CD4-positive, alpha-beta T cell (primary cell): ENCODE measurements at regions not wholly inside any gene's neighbourhood (a gene's known extent, or its start where the extent isn't known, plus 50 kb on each side); places are given as distances from the start of the nearest gene placed in this dataset.

Source experiments
- ATAC-seq: fragments of 200-7000 bp; cut with Tn5 transposase; one replicate; pipeline ENCODE4 v1.10.0; 2022; ENCODE audit warnings: mild to moderate bottlenecking; ENCODE audit not compliant: poor library complexity
- CTCF ChIA-PET: fragments of 350-600 bp; sonication (Branson Sonifier 250); formaldehyde crosslinking; loops from one replicate; lab custom pipeline; 2021; ENCODE audit warnings: antibody characterized with exemption, inconsistent platforms; lab: Charles Lee
- POLR2A ChIA-PET: fragments of 350-600 bp; sonication (Branson Sonifier 250); formaldehyde crosslinking; loops from one replicate; lab custom pipeline; 2021; ENCODE audit warnings: antibody characterized with exemption, inconsistent platforms; lab: Charles Lee
- DNase-seq, 14 experiments: peaks; one replicate each; pipeline ENCODE4 v3.0.0-alpha.2; 2013 to 2020; ENCODE audit warnings: mixed read lengths in 2 of 14
- H3K27ac ChIP-seq, 2 donors: one replicate each; pipeline versions ENCODE4 v1.5.1 to v1.7.0; 2013; ENCODE audit warnings: low read length in 2 of 2, low read depth in 1 of 2, mild to moderate bottlenecking in 1 of 2
- H3K27me3 ChIP-seq, 2 experiments: 1 replicate in 1 of 2; 2 replicates in 1 of 2; pipeline versions ENCODE4 v1.6.1 to v1.7.0; 2013; ENCODE audit warnings: low read length in 2 of 2, control low read depth in 1 of 2, mild to moderate bottlenecking in 1 of 2, moderate library complexity in 1 of 2; ENCODE audit not compliant: insufficient read depth in 2 of 2, control insufficient read depth in 1 of 2
- H3K36me3 ChIP-seq: one replicate; pipeline ENCODE4 v1.6.1; 2013; ENCODE audit warnings: low read length, control low read depth; ENCODE audit not compliant: insufficient read depth
- H3K4me1 ChIP-seq: one replicate; pipeline ENCODE4 v1.6.1; 2013; ENCODE audit warnings: low read length, control low read depth; ENCODE audit not compliant: insufficient read depth
- H3K4me3 ChIP-seq: one replicate; pipeline ENCODE4 v1.5.1; 2013; ENCODE audit warnings: mild to moderate bottlenecking, low read length, moderate library complexity
- H3K9me3 ChIP-seq, 2 experiments: 1 replicate in 1 of 2; 2 replicates in 1 of 2; pipeline versions ENCODE4 v1.6.1 to v1.7.0; 2013; ENCODE audit warnings: low read length in 2 of 2, mild to moderate bottlenecking in 2 of 2, control low read depth in 1 of 2, moderate library complexity in 1 of 2; ENCODE audit not compliant: control insufficient read depth in 1 of 2, insufficient read depth in 1 of 2
- H3K27ac Mint-ChIP-seq: one replicate; pipeline ENCODE4 v1.8.0; 2020; ENCODE audit warnings: mixed read lengths
- H3K27me3 Mint-ChIP-seq: one replicate; pipeline ENCODE4 v1.8.0; 2021; ENCODE audit warnings: mixed read lengths
- H3K36me3 Mint-ChIP-seq: one replicate; pipeline ENCODE4 v1.8.0; 2021; ENCODE audit warnings: low read depth, mixed read lengths
- H3K4me1 Mint-ChIP-seq: one replicate; pipeline ENCODE4 v1.8.0; 2021; ENCODE audit warnings: low read depth, mixed read lengths
- H3K4me3 Mint-ChIP-seq: one replicate; pipeline ENCODE4 v1.8.0; 2020; ENCODE audit warnings: mild to moderate bottlenecking, mixed read lengths
- H3K9me3 Mint-ChIP-seq: one replicate; pipeline ENCODE4 v1.8.0; 2020; ENCODE audit warnings: mixed read lengths
- intact Hi-C, 2 experiments: fragments of 100-400 bp; cut with DNase I in 1 of 2; cut with micrococcal nuclease in 1 of 2; formaldehyde crosslinking; loops; one replicate each; pipeline versions ENCODE4 v1.15.1 to v1.9.0; 2023 to 2025; cut with DNase I, micrococcal nuclease
- TF ChIP-seq, protein P1 (sequence below): fragments of 200-600 bp; IDR thresholded peaks from one replicate; pipeline ENCODE4 v1.8.0; 2022; ENCODE audit warnings: antibody characterized with exemption, mild to moderate bottlenecking

DNA sequence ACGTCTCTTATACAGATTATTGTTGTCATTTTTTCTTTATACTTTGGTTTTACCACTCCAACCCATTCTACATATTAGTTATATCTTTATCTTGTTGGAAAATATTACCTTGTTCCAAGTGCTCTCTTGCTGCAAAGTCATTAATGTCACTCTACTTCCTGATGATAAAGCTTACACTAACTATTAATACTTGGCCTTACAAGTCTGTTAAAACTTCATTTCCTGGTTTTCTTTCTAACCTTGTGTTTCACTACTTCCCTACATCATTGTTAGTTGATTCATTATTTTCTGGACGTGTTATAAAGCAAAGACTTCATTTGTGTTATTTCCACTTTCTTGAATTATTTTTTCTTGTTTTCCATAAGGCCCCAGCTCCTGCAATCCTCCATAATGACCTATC, 382.6 kb upstream of the CDH20 start:
- ChIA-PET CTCF (no interaction called here), POLR2A (no interaction called here)
- intact Hi-C loops: no loop called here
- Histone ChIP-seq H3K27ac (no peak overlapping the region), H3K4me1 (no peaks in the 10 kb centered on the region), H3K36me3 (no peaks in the 10 kb centered on the region), H3K4me3 (no peak overlapping the region), H3K27me3 (no peaks in the 10 kb centered on the region), H3K9me3 (peaks cover 0 to 15% of the 10 kb centered on the region in 2 experiments)
- peaks cover 5% of the 10 kb centered on the region for H3K9me3 Mint-ChIP-seq
- TF ChIP-seq, protein P1, sequence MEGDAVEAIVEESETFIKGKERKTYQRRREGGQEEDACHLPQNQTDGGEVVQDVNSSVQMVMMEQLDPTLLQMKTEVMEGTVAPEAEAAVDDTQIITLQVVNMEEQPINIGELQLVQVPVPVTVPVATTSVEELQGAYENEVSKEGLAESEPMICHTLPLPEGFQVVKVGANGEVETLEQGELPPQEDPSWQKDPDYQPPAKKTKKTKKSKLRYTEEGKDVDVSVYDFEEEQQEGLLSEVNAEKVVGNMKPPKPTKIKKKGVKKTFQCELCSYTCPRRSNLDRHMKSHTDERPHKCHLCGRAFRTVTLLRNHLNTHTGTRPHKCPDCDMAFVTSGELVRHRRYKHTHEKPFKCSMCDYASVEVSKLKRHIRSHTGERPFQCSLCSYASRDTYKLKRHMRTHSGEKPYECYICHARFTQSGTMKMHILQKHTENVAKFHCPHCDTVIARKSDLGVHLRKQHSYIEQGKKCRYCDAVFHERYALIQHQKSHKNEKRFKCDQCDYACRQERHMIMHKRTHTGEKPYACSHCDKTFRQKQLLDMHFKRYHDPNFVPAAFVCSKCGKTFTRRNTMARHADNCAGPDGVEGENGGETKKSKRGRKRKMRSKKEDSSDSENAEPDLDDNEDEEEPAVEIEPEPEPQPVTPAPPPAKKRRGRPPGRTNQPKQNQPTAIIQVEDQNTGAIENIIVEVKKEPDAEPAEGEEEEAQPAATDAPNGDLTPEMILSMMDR: no peak
- H3K27me3 Mint-ChIP-seq: no peaks in the 10 kb centered on the region
- H3K4me1 Mint-ChIP-seq: no peaks in the 10 kb centered on the region
- DNase-seq (no peak), ATAC-seq (no peak)
- no peak overlapping the region for H3K4me3 Mint-ChIP-seq
- H3K27ac Mint-ChIP-seq: no peak overlapping the region
- no peaks in the 10 kb centered on the region for H3K36me3 Mint-ChIP-seq

GRCh38 chr18:60951091-60951490, 382.1 kb upstream of the CDH20 start:
- Mint-ChIP-seq H3K36me3 (no peaks in the 10 kb centered on the region), H3K27ac (no peak overlapping the region), H3K4me1 (no peaks in the 10 kb centered on the region), H3K27me3 (no peaks in the 10 kb centered on the region), H3K9me3 (peaks cover 5% of the 10 kb centered on the region), H3K4me3 (no peak overlapping the region)
- H3K4me1 ChIP-seq: no peaks in the 10 kb centered on the region
- ChIA-PET CTCF (no interaction called here), POLR2A (no interaction called here)
- intact Hi-C loops: no loop called here
- H3K9me3 ChIP-seq: peaks cover 0 to 15% of the 10 kb centered on the region in 2 experiments
- H3K27ac ChIP-seq: no peak overlapping the region
- ATAC-seq: no peak
- H3K27me3 ChIP-seq: no peaks in the 10 kb centered on the region
- TF ChIP-seq, protein P1: no peak
- no peaks in the 10 kb centered on the region for H3K36me3 ChIP-seq
- H3K4me3 ChIP-seq: no peak overlapping the region
- DNase-seq: no peak

DNA sequence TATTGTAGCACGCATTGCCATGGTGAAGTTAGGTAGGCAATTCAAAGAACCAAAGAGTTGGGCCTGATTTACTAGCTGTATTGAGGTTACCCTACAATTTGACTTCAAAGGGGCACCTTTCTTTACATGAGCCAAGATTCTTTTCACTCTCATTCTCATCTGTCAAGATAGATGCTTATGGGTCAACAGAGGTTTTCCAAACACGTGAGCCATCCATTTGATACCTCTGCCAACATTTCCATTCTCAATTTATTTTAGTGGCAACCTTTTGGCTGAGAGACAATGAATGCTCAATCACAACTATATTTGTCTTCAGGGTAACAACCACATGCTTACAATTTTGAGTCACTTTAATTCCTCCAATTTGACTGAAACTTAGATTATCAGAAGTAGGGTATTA, 370.6 kb upstream of the CDH20 start:
- H3K27me3 Mint-ChIP-seq: no peaks in the 10 kb centered on the region
- no peaks in the 10 kb centered on the region for H3K4me1 ChIP-seq
- no peak overlapping the region for H3K27ac ChIP-seq
- H3K36me3 ChIP-seq: no peaks in the 10 kb centered on the region
- ChIA-PET POLR2A (no interaction called here), CTCF (no interaction called here)
- intact Hi-C loops: no loop called here
- TF ChIP-seq, protein P1: no peak
- DNase-seq: no peak
- H3K36me3 Mint-ChIP-seq: no peaks in the 10 kb centered on the region
- H3K27ac Mint-ChIP-seq: no peak overlapping the region
- H3K27me3 ChIP-seq: no peaks in the 10 kb centered on the region
- no peak for ATAC-seq
- H3K9me3 ChIP-seq: peaks cover 0 to 4% of the 10 kb centered on the region in 2 experiments
- no peak overlapping the region for H3K4me3 Mint-ChIP-seq
- no peaks in the 10 kb centered on the region for H3K4me1 Mint-ChIP-seq
- peaks cover 10% of the 10 kb centered on the region for H3K9me3 Mint-ChIP-seq
- no peak overlapping the region for H3K4me3 ChIP-seq
